ENCODE measurements at regions not wholly inside any gene's neighbourhood (a gene's known extent, or its start where the extent isn't known, plus 50 kb on each side); places are given as distances from the start of the nearest gene placed in this dataset.

DNA sequence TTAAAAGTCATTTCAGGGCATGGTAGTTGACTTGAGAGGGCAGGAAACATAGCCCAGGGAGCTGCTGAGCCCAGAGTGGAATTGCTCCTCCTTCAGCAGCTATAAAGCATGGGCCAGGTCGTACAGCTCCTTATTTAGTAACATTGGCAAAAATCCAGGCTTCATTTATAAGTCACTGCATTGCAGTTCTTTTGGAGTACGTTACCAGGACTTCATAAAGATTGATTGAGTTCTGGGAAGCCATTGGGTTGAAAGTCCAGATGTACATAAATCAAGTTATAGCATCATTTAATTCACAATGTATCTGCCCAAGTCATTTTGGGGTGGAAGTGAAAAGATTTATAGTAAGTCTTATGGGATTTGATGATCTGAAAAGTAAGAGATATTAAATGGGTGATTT, 53.0 kb upstream of the ANKEF1 start:
- DNase-seq, result no peak

DNA sequence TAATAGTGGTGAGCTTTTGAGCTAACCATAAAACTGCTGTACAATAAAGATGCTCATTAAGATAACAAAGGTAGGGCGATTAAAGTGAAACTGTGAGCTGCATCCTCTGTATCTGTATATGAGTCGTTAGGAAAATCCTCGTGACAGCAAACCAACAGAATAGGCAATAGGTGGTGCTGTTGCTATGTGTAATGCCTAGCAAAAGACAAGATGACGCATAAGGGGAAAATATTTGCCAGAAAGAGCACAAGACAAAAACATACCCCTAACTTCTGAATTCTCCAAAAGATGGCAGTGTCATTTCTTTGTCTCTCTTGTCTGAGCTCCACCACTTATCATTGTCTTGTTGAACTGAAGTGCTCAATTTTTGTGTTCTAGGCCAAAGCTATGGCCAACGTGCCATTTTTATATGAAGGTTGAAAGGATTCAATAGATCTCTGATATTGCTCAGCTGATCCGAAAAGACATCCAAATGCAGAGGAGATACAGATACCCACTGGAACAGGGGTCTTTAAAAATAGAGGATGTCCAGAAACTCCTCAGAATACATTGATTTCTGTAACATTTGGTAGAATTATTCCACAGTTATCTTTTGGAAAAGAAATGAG, 56.3 kb upstream of the ANKEF1 start:
- peak; percentile 75 for DNase-seq

DNA sequence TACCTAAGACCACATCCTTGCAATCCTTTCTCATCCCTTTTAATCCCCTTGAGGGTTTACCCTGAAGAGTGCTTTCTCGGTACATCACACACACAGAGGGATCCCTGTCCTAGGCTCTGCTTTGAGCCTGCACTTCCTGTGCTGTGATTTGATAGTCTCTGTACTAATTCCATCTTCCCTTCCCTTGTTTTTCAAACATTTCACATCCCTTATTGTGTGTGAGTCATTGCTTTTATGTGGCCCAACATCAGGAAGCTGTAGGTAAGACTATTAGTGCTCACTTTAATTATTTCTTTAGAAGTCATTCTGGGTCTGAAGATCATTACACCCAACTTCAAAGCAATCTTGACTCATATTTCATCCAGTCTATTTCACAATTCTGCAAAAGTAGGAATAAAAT, 57.2 kb upstream of the ANKEF1 start:
- DNase-seq, result no peak

DNA sequence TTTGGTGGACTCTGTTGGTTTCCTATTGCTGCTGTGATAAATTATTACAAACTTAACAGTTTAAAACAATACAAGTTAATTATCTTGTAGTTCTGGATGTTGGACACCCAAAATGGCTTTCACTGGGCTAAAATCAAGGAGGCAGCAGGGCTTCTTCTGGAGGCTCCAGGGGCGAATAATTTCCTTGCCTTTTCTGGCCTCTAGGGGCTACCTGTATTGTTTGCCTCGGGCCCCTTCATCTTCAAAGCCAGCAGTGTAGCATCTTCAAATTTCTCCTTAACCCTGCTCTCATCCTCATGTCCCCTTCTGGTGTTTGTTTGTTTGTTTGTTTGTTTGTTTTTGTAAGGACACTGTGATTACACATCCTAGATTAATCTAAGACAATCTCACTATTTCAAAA, 60.5 kb upstream of the ANKEF1 start:
- no peak for DNase-seq

DNA sequence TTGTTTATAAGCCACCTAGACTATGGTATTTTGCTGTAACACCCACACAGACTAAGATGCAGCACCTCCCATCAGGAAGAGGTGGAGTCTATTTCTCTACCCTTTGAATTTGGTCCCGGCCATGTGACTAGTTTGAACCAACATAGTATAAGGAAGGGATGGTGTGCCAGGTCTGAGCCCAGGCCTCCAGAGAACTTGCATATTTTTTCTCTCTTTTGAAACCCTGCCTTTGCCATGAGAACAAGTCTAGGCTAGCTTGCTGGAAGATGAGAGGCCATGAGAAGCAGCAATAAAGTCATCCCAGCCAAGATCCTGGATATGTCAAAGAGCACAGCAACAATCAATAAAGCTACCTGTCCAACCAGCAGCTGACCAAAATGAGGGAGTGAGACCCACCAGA, 63.0 kb upstream of the ANKEF1 start:
- DNase-seq, result no peak

DNA sequence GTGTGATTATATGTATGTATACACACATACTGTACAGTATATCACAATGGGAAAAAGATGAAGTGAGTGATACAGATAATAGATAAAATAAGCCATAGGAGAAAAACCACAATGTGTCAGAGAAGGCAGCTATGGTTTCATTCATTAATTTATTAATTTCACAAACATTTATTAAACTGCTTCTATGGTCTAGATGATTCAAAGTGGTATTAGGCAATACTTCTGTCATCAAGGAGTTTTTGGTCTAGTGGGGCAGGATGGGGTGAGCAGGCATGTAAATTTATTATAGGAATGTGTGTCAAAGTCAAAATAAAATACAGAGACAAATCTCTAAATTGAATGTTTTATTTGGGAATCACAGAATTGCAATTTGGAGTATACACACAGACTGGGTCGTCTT, 65.2 kb upstream of the ANKEF1 start:
- DNase-seq, result no peak

DNA sequence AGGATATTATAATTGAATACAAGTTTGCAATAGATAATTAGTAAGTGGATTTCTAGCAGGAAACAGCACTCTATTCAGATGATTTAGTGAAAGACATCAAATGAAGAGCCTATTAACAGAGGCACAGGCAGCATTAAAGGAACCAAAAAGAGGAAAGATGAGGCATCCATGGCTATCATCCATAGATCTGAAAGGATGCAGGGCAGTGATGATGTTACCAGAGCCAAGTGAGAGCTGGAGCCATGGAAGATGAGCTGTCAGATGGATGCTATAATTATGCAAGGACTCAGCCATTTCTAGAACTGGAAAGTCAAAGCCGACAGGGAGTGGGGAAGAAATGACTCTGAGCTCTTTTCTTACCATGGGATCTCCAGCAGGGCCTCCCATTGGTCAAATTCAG, 66.8 kb upstream of the ANKEF1 start:
- DNase-seq, result no peak

DNA sequence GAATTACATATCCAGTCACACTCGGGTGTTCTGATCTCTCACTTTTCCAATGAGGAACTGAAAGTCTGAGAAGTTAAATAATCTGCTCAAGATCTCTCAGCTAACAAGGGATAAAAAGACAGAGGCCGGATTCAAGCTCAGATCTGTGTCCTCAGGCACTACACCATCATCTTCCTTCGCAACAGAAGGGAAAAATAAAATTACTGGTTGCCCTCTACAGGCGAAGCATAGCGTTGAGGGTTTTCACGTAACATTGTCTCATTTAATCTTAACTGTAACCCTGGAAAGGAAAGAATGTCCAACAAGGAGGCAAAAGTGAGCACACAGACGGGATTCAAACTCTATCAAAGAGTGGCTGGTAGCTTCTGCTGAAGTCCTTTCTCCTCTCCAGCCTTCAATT, 67.8 kb upstream of the ANKEF1 start:
- DNase-seq, result no peak

DNA sequence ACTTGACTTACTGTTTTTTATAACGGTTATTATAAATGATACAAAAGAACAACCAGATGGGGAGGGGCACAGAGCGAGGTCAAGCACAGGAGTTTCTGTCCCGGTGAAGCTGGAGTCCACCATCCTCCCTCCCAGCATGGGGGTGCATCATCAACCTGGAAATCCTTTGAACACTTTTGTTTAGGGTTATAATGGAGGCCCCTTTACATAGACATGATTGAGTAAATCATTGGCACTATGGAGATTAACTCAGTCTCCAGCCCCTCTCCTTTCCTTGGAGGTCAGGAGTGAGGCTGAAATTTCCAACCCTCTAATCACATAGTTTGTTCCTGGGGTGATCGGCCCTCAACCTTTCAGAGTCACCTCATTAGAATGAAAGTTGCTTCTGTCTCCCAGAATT, 71.8 kb upstream of the ANKEF1 start:
- DNase-seq, result no peak

DNA sequence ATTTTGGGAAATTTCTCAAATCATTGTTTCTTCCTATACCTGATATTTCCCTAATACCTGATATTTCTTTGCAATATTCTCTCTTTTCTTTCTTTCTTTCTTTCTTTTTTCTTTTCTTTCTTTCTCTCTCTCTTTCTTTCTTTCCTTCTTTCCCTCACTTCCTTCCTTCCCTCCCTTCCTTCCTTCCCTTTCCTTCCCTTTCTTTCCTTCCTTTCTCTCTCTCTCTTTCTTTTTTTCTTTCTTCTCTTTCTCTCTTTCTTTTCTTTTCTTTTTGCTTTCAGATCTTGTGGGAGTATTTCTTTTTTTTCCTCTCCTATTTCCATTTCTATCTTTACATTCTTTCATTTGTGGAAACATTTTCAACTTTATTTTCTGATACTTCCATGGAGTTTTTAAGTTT, 76.1 kb upstream of the ANKEF1 start:
- DNase-seq, result no peak

DNA sequence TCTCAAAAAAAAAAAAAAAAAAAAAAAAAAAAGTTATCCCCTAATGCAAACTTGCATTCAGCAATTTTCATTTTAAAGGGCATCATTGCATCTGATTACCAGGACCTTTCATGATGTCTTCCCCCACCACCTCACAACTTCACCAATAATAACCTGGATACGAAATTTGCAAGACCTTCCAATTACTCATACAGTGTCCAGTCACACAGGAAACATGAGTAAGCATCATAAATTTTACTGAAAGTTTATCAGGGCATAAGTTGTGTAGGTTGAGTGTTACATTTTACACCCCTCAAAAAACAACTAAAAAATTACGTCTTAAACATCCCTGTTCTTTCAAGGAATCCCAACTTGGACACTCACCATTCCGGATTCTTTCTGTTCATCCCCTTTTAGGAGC, 79.1 kb upstream of the ANKEF1 start:
- DNase-seq, result no peak

DNA sequence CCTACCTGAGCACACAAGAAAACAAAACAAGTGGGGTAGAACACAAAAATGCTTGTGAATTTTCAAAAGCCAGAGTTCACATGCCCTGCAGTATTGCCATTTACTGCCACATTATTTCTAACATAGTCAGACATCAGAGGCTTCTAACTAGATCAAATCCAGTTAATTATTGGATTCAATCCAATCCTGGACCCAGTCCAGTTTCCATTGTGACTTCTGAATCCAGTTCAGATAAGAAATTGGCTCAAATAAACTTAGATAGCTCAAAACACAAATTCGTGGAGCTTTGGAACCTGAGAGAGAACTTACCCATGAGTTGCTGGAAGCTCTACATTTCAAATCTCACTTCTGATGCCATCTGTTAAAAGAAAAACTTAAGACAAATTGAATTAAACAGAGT, 85.2 kb upstream of the ANKEF1 start:
- no peak for DNase-seq

DNA sequence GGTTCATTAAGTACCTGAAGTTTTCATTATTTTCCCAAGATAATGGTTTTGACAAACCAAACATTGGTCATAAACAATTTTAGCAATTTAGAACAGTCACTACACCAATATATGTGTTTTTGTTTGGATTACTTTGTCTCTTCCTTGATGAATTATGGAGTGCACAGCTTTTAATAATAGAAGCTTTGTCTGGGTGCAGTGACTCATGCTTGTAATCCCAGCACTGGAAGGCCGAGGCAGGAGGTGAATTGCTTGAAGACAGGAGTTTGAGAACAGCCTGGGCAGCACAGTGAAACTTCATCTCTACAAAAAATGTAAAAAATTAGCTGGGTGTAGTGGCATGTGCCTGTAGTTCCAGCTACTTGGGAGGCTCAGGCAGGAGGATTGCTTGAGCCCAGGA, 89.4 kb upstream of the ANKEF1 start:
- DNase-seq, result no peak

DNA sequence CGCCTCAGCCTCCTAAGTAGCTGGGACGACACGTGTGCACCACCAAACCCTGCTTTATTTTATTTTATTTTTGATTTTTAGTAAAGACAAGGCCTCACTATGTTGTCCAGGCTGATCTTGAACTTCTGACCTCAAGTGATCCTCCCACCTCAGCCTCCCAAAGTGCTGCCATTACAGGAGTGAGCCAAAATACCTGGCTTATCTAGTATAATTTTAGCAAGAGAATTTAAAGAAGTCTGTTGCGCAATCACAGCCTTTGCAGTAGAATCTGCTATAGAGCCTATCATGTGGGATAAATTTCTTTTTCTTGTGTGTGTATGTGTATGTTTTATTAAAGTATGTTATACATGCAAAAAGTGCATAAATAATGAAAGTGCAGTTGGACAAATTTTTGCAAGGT, 92.1 kb upstream of the ANKEF1 start:
- no peak for DNase-seq

DNA sequence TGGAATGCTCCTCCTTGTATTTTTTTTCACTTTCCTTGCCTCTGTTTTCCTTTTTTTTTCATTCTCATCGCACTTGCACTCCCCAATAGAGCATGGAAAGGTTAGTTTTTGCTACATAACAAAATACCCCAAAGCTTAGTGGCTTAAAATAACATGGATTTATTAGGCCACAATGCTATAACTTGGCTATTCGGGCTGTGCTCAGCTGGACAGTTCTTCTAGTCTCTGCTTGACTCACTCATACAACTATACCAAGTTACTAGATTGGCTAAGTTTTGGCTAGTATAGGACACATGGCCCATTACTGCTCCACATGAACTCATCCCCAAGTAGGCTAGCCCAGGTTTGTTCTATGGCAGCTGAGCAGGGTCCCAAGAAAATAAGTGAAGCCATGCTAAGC, 94.5 kb upstream of the ANKEF1 start:
- DNase-seq, result no peak

DNA sequence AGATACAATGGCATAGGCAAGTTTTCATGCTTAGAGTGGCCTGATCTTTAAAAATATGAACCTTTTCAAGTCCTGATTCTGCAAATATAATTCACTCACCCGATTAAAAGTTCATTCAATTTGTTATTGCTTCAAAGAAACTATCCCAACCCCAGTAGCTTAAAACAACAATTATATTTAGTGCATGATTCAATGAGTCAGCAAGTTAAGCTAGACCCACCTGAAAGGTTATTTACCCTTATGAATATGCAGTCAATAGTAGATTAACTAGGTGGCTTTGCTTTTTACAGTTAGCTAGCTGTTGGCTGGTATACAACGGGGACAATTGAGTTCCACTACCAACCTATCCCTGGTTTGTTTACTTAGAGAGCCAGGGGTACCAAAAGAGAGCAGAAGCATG, 95.6 kb upstream of the ANKEF1 start:
- DNase-seq, result no peak

DNA sequence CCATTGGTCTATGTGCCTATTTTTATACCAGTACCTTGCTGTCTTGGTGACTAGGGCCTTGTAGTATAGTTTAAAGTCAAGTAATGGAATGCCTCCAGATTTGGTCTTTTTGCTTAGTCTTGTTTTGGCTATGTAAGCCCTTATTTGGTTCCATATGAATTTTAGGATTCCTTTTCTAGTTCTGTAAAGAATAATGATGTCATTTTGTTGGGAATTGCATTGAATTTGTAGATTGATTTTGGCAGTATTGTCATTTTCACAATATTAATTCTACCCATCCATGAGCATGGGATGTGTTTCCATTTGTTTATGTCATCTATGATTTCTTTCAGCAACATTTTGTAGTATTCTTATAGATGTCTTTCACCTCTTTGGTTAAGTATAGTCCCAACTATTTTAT, 96.4 kb upstream of the PAK5 start:
- DNase-seq, result no peak

DNA sequence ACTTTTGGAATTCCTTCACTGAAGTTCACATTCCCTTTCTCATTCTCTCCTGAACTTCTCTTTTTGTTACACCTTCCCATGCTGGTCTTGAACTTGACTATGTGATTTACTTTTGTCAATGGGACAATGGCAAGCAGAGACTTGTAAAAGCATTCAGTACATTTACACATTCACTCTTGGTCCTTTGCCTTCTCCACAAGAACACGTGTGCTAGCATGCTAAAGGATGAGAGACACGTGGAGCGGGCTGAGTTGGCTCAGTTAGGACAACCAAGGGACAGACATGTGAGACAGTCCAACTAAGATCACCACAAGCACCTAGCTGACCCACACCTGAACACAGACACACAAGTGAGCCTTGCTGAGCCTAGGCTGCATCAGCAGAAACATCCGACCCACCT, 91.3 kb upstream of the PAK5 start:
- no peak for DNase-seq

DNA sequence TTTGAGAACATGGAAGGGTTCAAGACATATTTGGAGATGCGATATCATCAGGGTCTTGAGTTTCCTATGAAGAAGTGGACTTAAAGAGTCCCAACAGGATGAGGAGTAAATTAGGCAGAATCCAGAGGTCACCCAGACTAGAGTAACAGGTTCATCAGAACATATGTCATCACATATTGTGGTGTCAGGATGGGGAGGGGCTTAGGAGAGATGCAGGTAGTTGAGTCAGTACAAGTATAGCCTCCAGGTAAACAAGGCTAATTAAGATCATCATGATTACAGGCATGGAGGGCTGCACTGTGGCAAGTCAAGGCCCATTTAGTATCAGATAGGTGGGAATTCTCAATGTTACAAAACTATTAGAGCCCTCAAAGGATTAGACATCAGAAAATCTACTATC, 90.1 kb upstream of the PAK5 start:
- DNase-seq, result no peak

DNA sequence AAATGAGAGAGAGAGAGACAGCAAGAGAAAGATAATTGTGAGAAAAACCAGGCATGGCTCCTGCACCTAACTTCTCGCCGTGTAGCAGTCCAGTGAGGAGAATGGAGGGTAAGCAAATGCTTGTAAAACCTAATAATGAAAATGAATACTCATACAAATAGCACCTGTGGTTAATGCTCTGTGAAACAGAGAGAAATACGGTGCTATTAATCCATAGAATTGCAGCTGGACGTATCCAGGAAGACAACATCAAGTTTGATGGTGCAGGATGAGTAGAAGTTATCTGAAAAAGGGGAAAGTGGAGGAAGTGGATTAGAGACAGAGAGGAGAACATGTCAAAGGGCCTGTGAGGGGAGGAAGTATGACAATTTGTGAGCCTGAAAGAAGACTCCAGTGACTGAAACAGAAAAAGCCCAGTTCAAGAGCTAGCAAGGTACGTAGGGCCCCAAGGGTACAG, 89.4 kb upstream of the PAK5 start:
- DNase-seq, result no peak

DNA sequence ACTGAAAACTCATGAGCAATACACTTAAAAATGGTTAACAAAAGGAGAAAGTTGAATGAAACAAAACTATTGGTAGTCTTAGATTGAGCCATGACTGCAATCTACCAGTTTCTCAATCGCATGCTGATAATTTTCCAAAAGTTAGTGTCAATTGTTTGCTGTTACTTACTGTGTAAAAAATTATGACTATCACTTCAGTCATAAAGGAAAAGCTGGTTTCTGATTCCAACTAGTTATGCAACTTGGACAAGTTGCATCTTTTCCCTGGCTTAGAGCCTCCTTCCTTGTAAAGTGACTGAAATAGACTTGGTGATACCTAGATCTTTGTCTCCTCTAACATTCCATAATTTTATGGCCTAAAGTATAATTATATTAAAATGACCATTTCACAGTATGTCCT, 88.3 kb upstream of the PAK5 start:
- DNase-seq, result no peak

DNA sequence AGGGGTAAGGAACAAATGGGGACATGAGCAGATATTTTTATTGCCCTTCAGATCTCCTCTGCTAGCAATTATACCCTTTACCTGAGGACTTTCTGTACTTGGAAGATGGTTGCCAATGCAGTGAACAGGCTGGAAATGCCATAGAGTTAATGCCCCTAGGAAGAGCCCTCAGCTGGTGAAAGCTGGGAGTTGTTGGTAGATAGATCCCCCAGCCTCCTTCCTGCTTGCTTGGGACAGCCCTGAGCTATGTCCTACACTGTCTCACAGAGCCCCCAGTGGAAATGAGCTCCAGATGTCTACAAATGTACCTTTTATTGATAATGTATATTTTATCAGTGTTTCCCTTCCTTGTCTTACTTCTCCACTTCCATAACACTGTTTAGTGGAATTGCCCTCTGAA, 87.6 kb upstream of the PAK5 start:
- no peak for DNase-seq

DNA sequence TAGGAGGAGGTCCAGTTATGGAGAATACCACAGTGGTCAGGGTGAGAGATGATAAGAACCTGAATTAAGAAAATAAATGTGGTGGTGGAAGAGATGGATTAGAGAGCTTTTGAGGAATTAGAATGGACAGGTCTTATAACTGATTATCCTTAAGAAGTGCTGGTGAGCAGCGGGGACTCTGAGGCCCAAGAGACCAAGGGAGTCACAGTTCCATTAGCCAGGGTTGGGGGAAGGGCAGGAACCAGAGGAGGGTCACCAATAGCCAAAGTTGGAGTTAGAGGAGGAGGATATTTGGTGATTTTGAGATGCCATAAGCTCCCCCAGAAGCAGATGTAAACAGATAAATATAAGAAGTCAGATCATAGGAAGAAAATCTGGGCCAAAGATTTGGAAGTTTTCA, 87.1 kb upstream of the PAK5 start:
- no peak for DNase-seq

DNA sequence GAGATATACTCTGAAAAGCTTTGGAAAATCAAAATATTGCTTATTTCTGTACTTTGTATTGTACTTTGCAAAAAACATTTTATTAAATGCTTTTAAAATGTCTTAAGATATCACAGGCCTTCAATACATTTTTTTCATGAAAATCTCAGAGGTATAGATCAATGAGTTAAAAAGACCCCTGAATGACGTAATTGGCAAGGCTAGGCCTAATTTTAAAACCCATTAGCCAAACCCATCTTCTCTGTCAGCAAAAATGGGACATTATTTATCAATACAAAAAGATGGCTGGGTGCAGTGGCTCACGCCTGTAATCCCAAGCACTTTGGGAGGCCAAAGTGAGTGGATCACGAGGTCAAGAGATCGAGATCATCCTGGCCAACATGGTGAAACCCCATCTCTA, 84.8 kb upstream of the PAK5 start:
- DNase-seq, result no peak

DNA sequence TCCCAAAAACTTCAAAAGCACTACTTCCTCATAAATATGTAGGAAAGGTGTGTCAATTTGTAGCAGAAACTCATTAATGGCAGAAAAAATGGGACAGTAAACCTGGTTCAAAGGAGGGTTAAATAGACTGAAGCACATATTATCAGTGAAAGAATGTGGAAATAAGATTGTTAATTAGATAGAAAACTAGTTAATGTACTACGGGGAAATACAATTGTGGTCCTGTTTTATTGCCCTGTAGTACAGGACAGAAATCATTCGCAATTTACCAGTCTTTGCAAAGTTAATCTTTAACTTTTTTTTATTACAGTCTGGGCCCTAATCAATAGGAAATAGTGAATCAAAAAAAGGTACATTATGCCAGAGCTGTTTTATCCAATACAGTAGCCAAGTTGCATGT, 82.0 kb upstream of the PAK5 start:
- DNase-seq, result no peak
